ENCODE measurements at regions not wholly inside any gene's neighbourhood (a gene's known extent, or its start where the extent isn't known, plus 50 kb on each side); places are given as distances from the start of the nearest gene placed in this dataset.
A peak's percentile ranks its signal among the peaks of the same experiment; 100 is the strongest.

DNA sequence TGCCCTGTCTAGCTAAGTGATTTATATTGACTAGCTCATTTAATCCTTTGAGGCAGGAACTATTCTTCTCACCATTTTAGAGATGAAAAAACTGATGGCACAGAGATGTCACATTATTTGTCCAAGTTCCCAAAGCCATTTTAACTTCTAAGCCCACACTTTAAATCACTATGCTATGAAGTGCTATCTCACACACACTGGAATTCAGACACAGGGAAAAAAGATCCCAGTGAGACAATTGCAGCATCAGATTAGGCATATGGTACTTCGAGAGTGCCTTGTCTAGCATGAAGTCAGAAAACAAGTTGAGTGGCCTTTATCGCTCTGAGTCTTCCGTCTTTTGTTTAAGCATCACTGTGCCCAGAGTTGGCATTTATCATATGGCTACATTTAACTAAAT lies 54.1 kb upstream of the PDE7B start:
- Histone ChIP-seq H3K9me3 (ENCODE audit: control insufficient read depth in 4 of 4, insufficient read depth in 3 of 4, low read length in 3 of 4) (no peaks in the 10 kb centered on the region), H3K27ac (ENCODE audit: low read depth in 1 of 2, low read length in 1 of 2) (no peak overlapping the region), H3K36me3 (ENCODE audit: control insufficient read depth in 4 of 4, insufficient read depth in 4 of 4, low read length in 4 of 4) (no peaks in the 10 kb centered on the region), H3K27me3 (ENCODE audit: control insufficient read depth in 3 of 3, insufficient read depth in 3 of 3, low read length in 2 of 3) (no peaks in the 10 kb centered on the region), H3K4me3 (no peak overlapping the region), H3K4me1 (ENCODE audit: control insufficient read depth in 5 of 5, insufficient read depth in 5 of 5, low read length in 5 of 5) (peaks cover 0 to 5% (median 0%) of the 10 kb centered on the region in 5 donors), H3K9ac (ENCODE audit: insufficient read depth in 1 of 2, low read length in 2 of 2) (no peak overlapping the region)
- WGBS, 2 donors = 77% methylated on average over 3 of the region's 3 CpGs
- no peak for ATAC-seq (ENCODE audit: insufficient read depth, low FRiP score)
- no peak for TF ChIP-seq CTCF (IDR thresholded peaks at IDR 0.05; ENCODE audit: control extremely low read depth, extremely low read depth)
- peak in 1 of 3 donors; percentile 6 for DNase-seq

DNA sequence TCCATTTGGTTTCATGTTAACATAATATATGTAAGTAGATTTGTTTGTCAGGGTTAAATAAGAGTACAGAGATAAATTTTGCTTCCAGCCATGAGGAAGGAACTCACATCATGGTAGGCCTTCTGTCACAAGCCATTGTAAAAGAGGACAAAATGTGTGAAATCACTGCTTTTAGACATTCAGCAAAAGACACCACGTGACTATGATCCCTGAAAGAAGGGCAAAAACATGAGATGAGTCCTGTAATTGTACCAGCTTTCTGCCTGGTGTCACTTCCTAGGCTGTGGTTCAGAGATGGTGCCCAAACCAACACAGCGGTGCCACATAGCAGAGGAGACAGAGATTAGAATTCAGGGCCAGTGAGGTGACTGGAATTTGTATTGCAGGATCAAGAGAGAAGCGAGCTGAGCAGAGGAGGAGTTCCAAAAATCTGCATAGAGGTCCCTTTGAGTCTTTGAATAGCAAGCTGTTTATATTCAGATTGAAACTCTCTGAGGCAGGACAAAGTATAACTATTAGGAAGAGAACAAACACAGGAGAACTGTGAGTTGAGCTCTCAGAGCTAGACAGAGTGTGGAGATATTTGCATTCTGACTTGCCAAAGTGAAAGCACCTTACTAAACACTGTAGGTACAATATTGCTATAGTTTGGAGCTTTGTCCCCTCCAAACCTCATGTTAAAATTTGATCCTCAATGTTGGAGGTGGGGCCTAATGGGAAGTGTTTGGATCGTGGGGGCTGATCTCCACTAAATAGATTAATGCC lies 52.6 kb upstream of the PDE7B start:
- Histone ChIP-seq H3K36me3 (ENCODE audit: control insufficient read depth in 4 of 4, insufficient read depth in 4 of 4, low read length in 4 of 4) (no peaks in the 10 kb centered on the region), H3K9ac (ENCODE audit: insufficient read depth in 1 of 2, low read length in 2 of 2) (no peak overlapping the region), H3K4me3 (no peak overlapping the region), H3K9me3 (ENCODE audit: control insufficient read depth in 4 of 4, insufficient read depth in 3 of 4, low read length in 3 of 4) (no peaks in the 10 kb centered on the region), H3K27me3 (ENCODE audit: control insufficient read depth in 3 of 3, insufficient read depth in 3 of 3, low read length in 2 of 3) (no peaks in the 10 kb centered on the region), H3K27ac (ENCODE audit: low read depth in 1 of 2, low read length in 1 of 2) (no peak overlapping the region), H3K4me1 (ENCODE audit: control insufficient read depth in 5 of 5, insufficient read depth in 5 of 5, low read length in 5 of 5) (peaks cover 0 to 5% (median 0%) of the 10 kb centered on the region in 5 donors)
- DNase-seq = no peak
- TF ChIP-seq CTCF (IDR thresholded peaks at IDR 0.05; ENCODE audit: control extremely low read depth, extremely low read depth) = no peak
- ATAC-seq (ENCODE audit: insufficient read depth, low FRiP score) = no peak
- 85 to 92% methylated on average over 4 of the region's 4 CpGs for WGBS, 2 donors
